Endothelial cell of umbilical vein (primary cell): ENCODE measurements at regions not wholly inside any gene's neighbourhood (a gene's known extent, or its start where the extent isn't known, plus 50 kb on each side); places are given as distances from the start of the nearest gene placed in this dataset.

Source experiments
- BruUV-seq: library from RNA; stranded (reverse); fragments of 400-500 nt; replicated peaks from 2 replicates; lab custom pipeline; 2021; lab: Mats Ljungman, UMichigan
- CTCF ChIA-PET: fragments of 300-600, 350-600 bp; sonication (Branson Sonifier 250); formaldehyde crosslinking; loops from one replicate; lab custom pipeline; 2021; ENCODE audit warnings: antibody characterized with exemption, inconsistent platforms; lab: Charles Lee
- POLR2A ChIA-PET: fragments of 300-600, 350-600 bp; sonication (Branson Sonifier 250); formaldehyde crosslinking; loops from one replicate; lab custom pipeline; 2021; ENCODE audit warnings: antibody characterized with exemption, inconsistent platforms; lab: Charles Lee
- DNase-seq: peaks from one replicate; pipeline ENCODE4 v3.0.0-alpha.2; 2011; ENCODE audit warnings: low read depth, low spot score
- FAIRE-seq: peaks from 2 replicates; lab custom pipeline; 2011; peaks lifted over from hg19 to GRCh38; lab: Jason Lieb, UNC
- H2AFZ ChIP-seq: 2 replicates; pipeline ENCODE4 v1.6.0; 2012; ENCODE audit warnings: low read depth, low read length, control low read depth, inconsistent platforms
- H3K27ac ChIP-seq: 2 replicates; pipeline ENCODE4 v1.5.1; 2011; ENCODE audit warnings: low read depth, mild to moderate bottlenecking, control low read depth, low read length, moderate library complexity; ENCODE audit not compliant: insufficient read depth
- H3K27me3 ChIP-seq, 2 experiments: 2 replicates each; pipeline versions ENCODE4 v1.6.0 to v1.6.1; 2011; ENCODE audit warnings: low read length in 2 of 2, mixed read lengths in 1 of 2; ENCODE audit not compliant: control insufficient read depth in 2 of 2, insufficient read depth in 2 of 2
- H3K36me3 ChIP-seq, 2 experiments: 2 replicates in 1 of 2; 3 replicates in 1 of 2; pipeline ENCODE4 v1.5.1; 2011; ENCODE audit warnings: low read length in 2 of 2, mild to moderate bottlenecking in 1 of 2, moderate library complexity in 1 of 2; ENCODE audit not compliant: control insufficient read depth in 2 of 2, insufficient read depth in 2 of 2; ENCODE audit errors: extremely low read depth in 1 of 2
- H3K4me1 ChIP-seq: 3 replicates; pipeline ENCODE4 v1.5.1; 2011; ENCODE audit warnings: mild to moderate bottlenecking, low read length; ENCODE audit not compliant: control insufficient read depth, insufficient read depth; ENCODE audit errors: extremely low read depth
- H3K4me2 ChIP-seq: 2 replicates; pipeline ENCODE4 v1.6.1; 2011; ENCODE audit warnings: low read length, control low read depth, mixed read lengths; ENCODE audit not compliant: insufficient read depth
- H3K4me3 ChIP-seq, 3 experiments: fragments of 200-600 bp in 1 of 3; sonication (generic), shearing (Covaris generic) in 1 of 3; replicated peaks in 1 of 3; 2 replicates each; pipeline ENCODE4 v1.5.1; 2011 to 2016; ENCODE audit warnings: control low read depth in 3 of 3, low read length in 3 of 3, mild to moderate bottlenecking in 2 of 3, inconsistent platforms in 1 of 3, low read depth in 1 of 3, moderate library complexity in 1 of 3; ENCODE audit not compliant: insufficient read depth in 1 of 3
- H3K79me2 ChIP-seq: 2 replicates; pipeline ENCODE4 v1.6.0; 2012; ENCODE audit warnings: low read length, inconsistent platforms; ENCODE audit not compliant: control insufficient read depth, insufficient read depth
- H3K9ac ChIP-seq: replicated peaks from 2 replicates; pipeline ENCODE3; 2011; ENCODE audit warnings: low read length, control low read depth; ENCODE audit not compliant: insufficient read depth; ENCODE audit errors: extremely low read depth
- H3K9me1 ChIP-seq: replicated peaks from 3 replicates; pipeline ENCODE4 v1.6.0; 2011; ENCODE audit warnings: mild to moderate bottlenecking, low read length; ENCODE audit not compliant: control insufficient read depth, insufficient read depth; ENCODE audit errors: extremely low read depth
- H3K9me3 ChIP-seq: replicated peaks from 2 replicates; pipeline ENCODE4 v1.5.1; 2012; ENCODE audit warnings: low read length, inconsistent platforms; ENCODE audit not compliant: control insufficient read depth, insufficient read depth
- H4K20me1 ChIP-seq: replicated peaks from 2 replicates; pipeline ENCODE3; 2011; ENCODE audit warnings: mild to moderate bottlenecking, low read length; ENCODE audit not compliant: control insufficient read depth, insufficient read depth; ENCODE audit errors: extremely low read depth
- EZH2 ChIP-seq: IDR thresholded peaks from 2 replicates; pipeline ENCODE4 v1.6.1; 2012; ENCODE audit warnings: borderline replicate concordance, low read depth, mild to moderate bottlenecking, moderate library complexity, low read length, inconsistent platforms; ENCODE audit not compliant: severe bottlenecking
- FOS ChIP-seq: IDR thresholded peaks from 2 replicates; pipeline ENCODE4 v1.6.1; 2011; ENCODE audit warnings: mild to moderate bottlenecking, low read length, moderate library complexity, borderline replicate concordance; ENCODE audit not compliant: insufficient read depth
- GATA2 ChIP-seq: IDR thresholded peaks from 2 replicates; pipeline ENCODE4 v1.7.0; 2011; ENCODE audit warnings: low read depth, mild to moderate bottlenecking, moderate library complexity, mixed read lengths, low read length; ENCODE audit not compliant: insufficient read length, insufficient read depth
- JUN ChIP-seq: IDR thresholded peaks from 2 replicates; pipeline ENCODE4 v1.6.1; 2011; ENCODE audit warnings: borderline replicate concordance, low read depth; ENCODE audit not compliant: insufficient read length, insufficient read depth
- MYC ChIP-seq: IDR thresholded peaks from one replicate; pipeline ENCODE4 v1.6.1; 2011; ENCODE audit warnings: mild to moderate bottlenecking, low read depth, low read length
- POLR2A ChIP-seq: IDR thresholded peaks from 2 replicates; pipeline ENCODE4 v1.6.1; 2012; ENCODE audit warnings: low read depth, mild to moderate bottlenecking, control low read depth, low read length
- POLR2AphosphoS5 ChIP-seq: IDR thresholded peaks from 2 replicates; pipeline ENCODE4 v1.6.1; 2012; ENCODE audit warnings: low read depth, mild to moderate bottlenecking, control low read depth, low read length, moderate library complexity; ENCODE audit not compliant: insufficient read depth
- dilution Hi-C: fragments of 300-500 bp; cut with MboI; formaldehyde crosslinking; loops from one replicate; pipeline ENCODE4 v1.15.0; 2019; ENCODE audit warnings: low sequenced_read_pairs; ENCODE audit not compliant: extremely low pct_ligation_motif_present
- intact Hi-C: fragments of 100-400 bp; cut with micrococcal nuclease; formaldehyde crosslinking; loops from one replicate; pipeline ENCODE4 v1.10.0; 2022
- TF ChIP-seq, protein P1 (sequence below), 2 donors: IDR thresholded peaks; 1 replicate in 1 of 2; 2 replicates in 1 of 2; pipeline ENCODE4 v1.5.1; 2011; ENCODE audit warnings: low read length in 2 of 2, mild to moderate bottlenecking in 2 of 2, moderate library complexity in 2 of 2, control low read depth in 1 of 2, inconsistent platforms in 1 of 2, low read depth in 1 of 2; ENCODE audit not compliant: insufficient read depth in 1 of 2; ENCODE audit errors: extremely low read depth in 1 of 2
- TF ChIP-seq, protein P2 (sequence below): IDR thresholded peaks from 2 replicates; pipeline ENCODE4 v1.6.1; 2011; ENCODE audit not compliant: insufficient read depth, insufficient read length

DNA sequence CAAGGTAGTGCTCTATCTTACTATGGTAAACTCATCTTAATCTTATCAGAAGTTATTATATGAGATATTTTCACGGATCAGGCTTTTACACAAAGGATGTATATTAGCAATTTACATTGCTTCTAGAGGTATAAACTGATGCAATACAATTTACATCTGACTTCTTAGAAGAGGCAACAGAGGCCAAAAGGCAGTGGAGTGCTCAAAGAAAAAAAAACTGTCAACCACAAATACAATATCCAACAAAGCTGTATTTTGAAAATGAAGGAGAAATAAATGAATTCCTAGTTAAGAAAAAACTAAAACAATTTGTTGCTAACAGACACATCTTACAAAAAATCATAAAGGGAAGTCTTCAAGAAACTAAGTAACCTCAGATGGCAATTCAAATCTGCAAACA is 1031.5 kb upstream of the CNTNAP5 start:
- POLR2A ChIA-PET = no interaction called here
- dilution Hi-C loops (no loop called here), intact Hi-C loops (no loop called here)
- Histone ChIP-seq H2AFZ (no peak overlapping the region), H3K4me2 (no peak overlapping the region), H3K9me3 (peaks cover 2% of the 10 kb centered on the region), H3K9ac (no peak overlapping the region), H4K20me1 (no peaks in the 10 kb centered on the region), H3K4me1 (no peaks in the 10 kb centered on the region), H3K4me3 (no peak overlapping the region), H3K9me1 (no peaks in the 10 kb centered on the region), H3K36me3 (no peaks in the 10 kb centered on the region), H3K79me2 (no peaks in the 10 kb centered on the region), H3K27me3 (no peaks in the 10 kb centered on the region), H3K27ac (no peak overlapping the region)
- TF ChIP-seq, protein P1, sequence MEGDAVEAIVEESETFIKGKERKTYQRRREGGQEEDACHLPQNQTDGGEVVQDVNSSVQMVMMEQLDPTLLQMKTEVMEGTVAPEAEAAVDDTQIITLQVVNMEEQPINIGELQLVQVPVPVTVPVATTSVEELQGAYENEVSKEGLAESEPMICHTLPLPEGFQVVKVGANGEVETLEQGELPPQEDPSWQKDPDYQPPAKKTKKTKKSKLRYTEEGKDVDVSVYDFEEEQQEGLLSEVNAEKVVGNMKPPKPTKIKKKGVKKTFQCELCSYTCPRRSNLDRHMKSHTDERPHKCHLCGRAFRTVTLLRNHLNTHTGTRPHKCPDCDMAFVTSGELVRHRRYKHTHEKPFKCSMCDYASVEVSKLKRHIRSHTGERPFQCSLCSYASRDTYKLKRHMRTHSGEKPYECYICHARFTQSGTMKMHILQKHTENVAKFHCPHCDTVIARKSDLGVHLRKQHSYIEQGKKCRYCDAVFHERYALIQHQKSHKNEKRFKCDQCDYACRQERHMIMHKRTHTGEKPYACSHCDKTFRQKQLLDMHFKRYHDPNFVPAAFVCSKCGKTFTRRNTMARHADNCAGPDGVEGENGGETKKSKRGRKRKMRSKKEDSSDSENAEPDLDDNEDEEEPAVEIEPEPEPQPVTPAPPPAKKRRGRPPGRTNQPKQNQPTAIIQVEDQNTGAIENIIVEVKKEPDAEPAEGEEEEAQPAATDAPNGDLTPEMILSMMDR (IDR thresholded peaks at IDR 0.05; ENCODE audit: extremely low read depth in 1 of 2, insufficient read depth in 1 of 2, low read depth in 1 of 2, low read length in 2 of 2) = no peak
- no peak for TF ChIP-seq JUN
- TF ChIP-seq, protein P2, sequence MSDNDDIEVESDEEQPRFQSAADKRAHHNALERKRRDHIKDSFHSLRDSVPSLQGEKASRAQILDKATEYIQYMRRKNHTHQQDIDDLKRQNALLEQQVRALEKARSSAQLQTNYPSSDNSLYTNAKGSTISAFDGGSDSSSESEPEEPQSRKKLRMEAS = no peak
- TF ChIP-seq FOS = no peak
- TF ChIP-seq EZH2 = no peak
- TF ChIP-seq MYC = no peak
- no peak for FAIRE-seq
- no TSS peak for BruUV-seq
- CTCF ChIA-PET = no interaction called here
- DNase-seq = no peak

DNA sequence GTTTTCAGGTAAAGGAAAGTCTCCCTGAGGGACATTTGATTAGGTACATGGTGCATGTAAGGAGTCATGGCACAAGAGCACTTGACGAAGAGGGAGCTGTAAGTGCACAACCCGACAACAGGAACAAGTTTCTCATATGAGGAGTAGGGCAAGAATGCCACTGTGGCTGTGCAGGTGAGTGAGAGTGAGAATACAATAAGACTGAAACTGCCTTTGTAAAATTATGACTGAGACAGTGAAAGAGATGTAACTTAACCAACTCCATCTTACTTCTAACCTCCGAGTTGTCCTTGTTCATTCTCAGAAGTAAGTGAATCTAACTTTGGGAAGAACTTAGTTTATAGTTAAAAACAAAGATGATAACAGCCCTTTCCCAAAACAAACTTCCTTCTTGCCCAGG is 1025.8 kb upstream of the CNTNAP5 start:
- Histone ChIP-seq H3K79me2 (no peaks in the 10 kb centered on the region), H3K9me3 (peaks cover 2% of the 10 kb centered on the region), H3K4me3 (no peak overlapping the region), H3K36me3 (no peaks in the 10 kb centered on the region), H3K9me1 (no peaks in the 10 kb centered on the region), H3K27me3 (no peaks in the 10 kb centered on the region), H3K27ac (no peak overlapping the region), H3K4me1 (no peaks in the 10 kb centered on the region), H3K4me2 (no peak overlapping the region), H4K20me1 (no peaks in the 10 kb centered on the region), H2AFZ (no peak overlapping the region), H3K9ac (no peak overlapping the region)
- no peak for FAIRE-seq
- intact Hi-C loops (no loop called here), dilution Hi-C loops (no loop called here)
- CTCF ChIA-PET = no interaction called here
- DNase-seq = no peak
- POLR2A ChIA-PET = no interaction called here
- no TSS peak for BruUV-seq
- no peak for TF ChIP-seq FOS
- TF ChIP-seq GATA2 = no peak
- no peak for TF ChIP-seq MYC
- no peak for TF ChIP-seq POLR2A
- TF ChIP-seq, protein P2 = no peak
- TF ChIP-seq POLR2AphosphoS5 = no peak
- TF ChIP-seq, protein P1 (IDR thresholded peaks at IDR 0.05; ENCODE audit: extremely low read depth in 1 of 2, insufficient read depth in 1 of 2, low read depth in 1 of 2, low read length in 2 of 2) = no peak
- TF ChIP-seq EZH2 = no peak
- no peak for TF ChIP-seq JUN
